ENCODE measurements at regions not wholly inside any gene's neighbourhood (a gene's known extent, or its start where the extent isn't known, plus 50 kb on each side); places are given as distances from the start of the nearest gene placed in this dataset.

GRCh38 chr1:14474856-14475255 is 123.6 kb upstream of the KAZN start:
- DNase-seq, result no peak

GRCh38 chr1:14476170-14476955 is 122.1 kb upstream of the KAZN start:
- no peak for DNase-seq

DNA sequence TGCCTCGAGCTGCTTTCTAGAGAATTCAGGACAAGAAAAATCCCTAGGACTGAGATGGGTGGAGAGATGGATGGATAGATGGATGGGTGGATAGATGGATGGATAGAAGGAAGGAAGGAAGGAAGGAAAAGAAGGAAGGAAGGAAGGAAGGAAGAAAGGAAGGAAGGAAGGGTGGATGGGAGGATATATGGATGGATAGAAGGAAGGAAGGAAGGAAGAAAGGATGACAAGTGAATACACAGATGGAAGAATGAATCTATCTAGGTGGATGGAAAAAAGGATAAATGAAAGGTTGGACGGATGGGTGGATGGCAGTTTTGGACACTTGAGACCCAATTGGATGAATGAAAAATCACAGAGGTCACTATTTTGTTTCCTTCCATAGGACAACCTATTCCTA is 120.4 kb upstream of the KAZN start:
- DNase-seq, result no peak

GRCh38 chr1:14479865-14480264 is 118.6 kb upstream of the KAZN start:
- DNase-seq, result no peak

GRCh38 chr1:14482784-14483450 is 115.6 kb upstream of the KAZN start:
- DNase-seq, result peak; percentile 38

- no peak for DNase-seq
Measured at GRCh38 chr1:14485285-14485684, 113.2 kb upstream of the KAZN start.

- DNase-seq, result peak; percentile 67
Measured at GRCh38 chr1:14486401-14487201, 111.9 kb upstream of the KAZN start.

DNA sequence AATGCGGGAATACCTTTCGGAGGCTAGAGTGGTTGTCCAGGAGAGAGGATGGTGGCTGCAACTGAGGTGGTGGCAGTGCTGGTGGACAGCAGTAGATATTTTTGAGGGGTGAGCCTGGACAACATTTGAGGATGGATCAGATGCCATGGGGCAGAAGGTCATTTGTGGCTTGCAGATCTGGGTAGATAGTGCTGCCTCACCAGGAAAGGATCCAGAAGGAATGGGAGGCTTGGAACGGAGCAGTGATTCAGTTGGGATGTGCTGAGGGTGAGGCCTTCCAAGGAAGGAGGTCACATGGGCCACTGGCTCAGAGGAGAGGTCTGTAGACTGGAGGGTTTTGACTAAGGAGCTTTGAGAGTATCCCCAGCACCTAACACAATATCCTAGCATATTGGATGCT is 110.8 kb upstream of the KAZN start:
- no peak for DNase-seq

GRCh38 chr1:14494911-14495310 is 103.6 kb upstream of the KAZN start:
- no peak for DNase-seq

DNA sequence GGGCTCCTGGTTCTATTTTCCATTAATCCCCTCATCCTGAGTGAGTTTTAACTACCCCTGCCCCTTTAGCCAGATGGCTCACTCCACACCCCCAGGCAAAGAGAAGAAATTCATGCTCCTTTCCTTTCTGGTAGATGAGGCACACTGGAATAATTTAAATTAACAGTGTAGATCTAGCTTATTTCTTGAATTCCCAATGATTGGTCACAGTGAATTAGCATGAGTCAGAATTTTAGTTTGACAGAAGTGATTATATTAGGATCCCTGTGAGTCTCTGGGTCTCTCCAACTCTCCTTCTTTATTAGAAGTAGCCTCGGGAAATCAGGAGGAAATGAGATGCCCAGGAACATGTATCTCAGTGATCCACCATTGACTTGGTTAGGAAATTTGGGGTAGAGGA is 103.1 kb upstream of the KAZN start:
- DNase-seq, result no peak

DNA sequence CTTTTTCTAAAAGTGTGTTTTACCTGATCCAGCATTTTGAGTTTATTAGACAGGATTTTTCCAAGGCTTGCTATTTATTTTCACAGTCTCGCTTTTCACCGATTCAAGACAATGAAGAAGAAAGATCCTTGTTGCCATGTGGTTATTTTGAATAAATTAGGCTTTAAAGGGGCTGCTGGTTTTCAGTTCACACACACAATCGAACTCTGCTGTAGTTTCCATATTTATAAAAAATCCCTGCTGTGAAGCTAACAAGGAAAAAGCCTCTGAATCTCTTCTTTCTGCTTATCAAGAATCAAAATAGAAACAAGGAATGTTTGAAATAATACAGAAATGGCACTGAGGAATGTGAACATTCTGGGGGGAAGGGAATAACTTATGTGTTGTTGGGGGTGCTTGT is 102.5 kb upstream of the KAZN start:
- no peak for DNase-seq

GRCh38 chr1:14498839-14499238 is 99.6 kb upstream of the KAZN start:
- no peak for DNase-seq

DNA sequence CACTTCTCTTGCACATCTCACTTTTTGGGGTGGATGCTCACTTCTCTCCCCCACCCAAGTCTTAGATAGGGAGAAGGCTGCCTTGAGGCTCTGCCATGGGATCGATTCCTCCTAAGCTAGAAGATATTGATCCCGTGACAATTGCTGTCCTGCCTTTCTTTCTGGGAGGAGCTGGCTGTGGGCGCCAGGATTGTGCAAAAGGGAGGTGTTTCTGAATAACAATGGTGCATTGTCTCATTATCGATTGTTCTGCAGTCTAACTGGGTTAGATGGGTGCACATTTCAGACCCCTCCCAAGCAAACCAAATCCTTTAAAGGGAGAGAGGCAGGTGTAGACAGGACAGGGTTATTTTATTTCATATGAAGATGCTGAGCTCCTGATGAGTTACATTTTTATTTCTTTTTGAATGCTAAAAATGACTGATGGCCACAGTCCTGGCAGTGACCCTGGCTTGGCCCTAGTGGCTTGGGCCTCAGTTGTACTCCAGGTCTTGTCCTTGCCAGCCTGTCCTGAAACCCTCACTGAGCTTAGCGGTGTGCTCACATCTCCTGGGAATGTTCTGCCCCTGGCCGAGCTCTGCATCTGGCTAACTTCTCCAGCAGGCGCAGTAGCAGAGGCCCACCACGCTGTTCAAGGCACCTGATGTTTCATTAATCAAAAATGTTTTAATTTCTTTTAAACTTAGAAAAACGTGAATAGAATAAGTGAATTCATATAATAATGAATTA is 99.0 kb upstream of the KAZN start:
- no peak for DNase-seq

- DNase-seq, result no peak
Measured at GRCh38 chr1:14500041-14500440, 98.4 kb upstream of the KAZN start.

- no peak for DNase-seq
Measured at GRCh38 chr1:14500912-14501311, 97.6 kb upstream of the KAZN start.

DNA sequence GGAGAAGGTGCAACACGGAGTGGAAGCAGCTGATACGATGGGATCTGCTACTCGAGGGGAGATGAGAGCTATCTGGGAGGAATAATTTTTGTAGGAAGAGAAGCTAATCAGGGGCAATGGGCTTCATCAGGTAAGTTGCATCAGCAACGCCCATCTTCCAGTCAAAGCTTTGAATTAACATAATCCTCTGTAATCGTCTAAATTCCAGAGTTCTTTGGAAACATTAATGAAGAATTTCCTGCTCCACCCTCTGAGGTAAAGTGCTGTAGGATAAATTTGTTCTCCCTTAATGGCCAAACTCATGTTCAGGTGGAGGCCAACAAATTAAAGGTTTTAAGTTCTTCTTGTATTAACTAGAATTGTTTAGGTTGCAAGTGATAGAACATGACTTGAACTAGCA is 94.0 kb upstream of the KAZN start:
- DNase-seq, result no peak

- no peak for DNase-seq
Measured at GRCh38 chr1:14506471-14507255, 91.8 kb upstream of the KAZN start.

- no peak for DNase-seq
Measured at GRCh38 chr1:14507262-14507661, 91.2 kb upstream of the KAZN start.

DNA sequence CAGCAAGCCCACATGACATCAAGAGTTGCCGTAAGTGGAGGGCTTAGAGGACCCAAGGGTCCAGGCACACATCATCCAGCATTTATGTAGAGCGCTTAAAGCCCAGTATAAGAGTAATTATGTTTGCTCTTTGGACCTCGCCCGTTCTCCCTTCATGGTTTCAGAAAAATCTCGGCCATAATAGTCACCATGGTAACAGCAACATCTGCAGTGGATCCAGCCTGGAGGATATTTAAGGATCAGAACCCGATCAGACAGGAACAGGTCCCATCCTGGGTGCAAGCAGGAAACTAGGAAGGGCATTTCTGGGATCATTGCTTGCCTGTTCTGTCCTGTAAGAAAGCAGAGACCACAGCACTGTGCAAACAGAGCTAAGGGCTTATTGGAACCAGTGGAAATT is 89.9 kb upstream of the KAZN start:
- no peak for DNase-seq

GRCh38 chr1:14511166-14511680 is 87.3 kb upstream of the KAZN start:
- DNase-seq, result no peak

DNA sequence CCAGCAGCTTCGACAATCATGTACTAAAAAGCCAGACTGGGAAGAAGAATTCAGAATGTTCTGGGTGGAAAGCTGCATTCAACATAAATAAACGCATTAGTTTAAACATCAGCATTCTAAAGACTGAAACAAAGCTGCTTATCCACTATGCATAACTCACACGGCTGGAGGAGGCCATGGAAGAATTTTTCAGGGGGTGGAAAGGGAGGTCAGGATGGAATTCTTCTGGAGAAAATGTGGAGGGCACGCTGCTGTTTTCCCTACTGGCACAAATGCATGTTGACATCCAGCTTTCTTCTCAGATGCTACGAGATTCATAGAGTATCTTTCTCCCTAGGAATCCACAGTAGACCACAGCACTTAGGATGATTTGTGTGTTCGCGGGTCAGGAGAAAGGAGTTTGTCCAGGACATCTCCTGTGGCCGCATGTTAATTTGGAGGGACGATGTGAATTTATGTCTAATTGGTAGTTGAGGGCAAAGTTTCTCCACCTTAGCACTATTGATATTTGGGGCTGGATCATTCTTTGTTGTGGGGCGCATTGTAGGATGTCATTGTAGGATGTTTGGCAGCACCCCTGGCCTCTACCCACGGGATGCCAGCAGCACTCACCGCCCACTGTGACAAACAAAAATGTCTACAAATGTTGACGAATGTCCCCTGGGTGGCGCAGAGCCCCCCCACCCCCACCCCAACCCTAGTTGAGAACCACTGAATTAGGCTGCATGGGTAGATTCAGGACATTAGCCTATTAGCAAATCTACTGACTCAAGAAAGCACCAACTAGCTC is 86.5 kb upstream of the KAZN start:
- DNase-seq, result no peak

Measured in left hindlimb (tissue), 1 donor.